ENCODE measurements at regions not wholly inside any gene's neighbourhood (a gene's known extent, or its start where the extent isn't known, plus 50 kb on each side); places are given as distances from the start of the nearest gene placed in this dataset.

GRCh38 chr22:46086577-46087335, 63.6 kb upstream of the PPARA start:
- Mint-ChIP-seq H3K36me3 (no peaks in the 10 kb centered on the region), H3K9me3 (no peaks in the 10 kb centered on the region), H3K27me3 (no peaks in the 10 kb centered on the region), H3K4me3 (no peak overlapping the region), H3K4me1 (ENCODE audit: unreplicated experiment) (peaks cover 5% of the 10 kb centered on the region), H3K27ac (no peak overlapping the region)
- TF ChIP-seq CTCF (conservative IDR thresholded peaks at IDR 0.05): no peak
- DNase-seq (ENCODE audit: extremely low spot score, unreplicated experiment): no peak

GRCh38 chr22:46087336-46087690, 63.0 kb upstream of the PPARA start:
- H3K27me3 Mint-ChIP-seq: no peaks in the 10 kb centered on the region
- H3K4me3 Mint-ChIP-seq: no peak overlapping the region
- no peaks in the 10 kb centered on the region for H3K9me3 Mint-ChIP-seq
- H3K36me3 Mint-ChIP-seq: no peaks in the 10 kb centered on the region
- peaks cover 5% of the 10 kb centered on the region for H3K4me1 Mint-ChIP-seq (ENCODE audit: unreplicated experiment)
- no peak overlapping the region for H3K27ac Mint-ChIP-seq
- TF ChIP-seq CTCF (conservative IDR thresholded peaks at IDR 0.05): no peak
- no peak for DNase-seq (ENCODE audit: extremely low spot score, unreplicated experiment)

- Mint-ChIP-seq H3K36me3 (no peaks in the 10 kb centered on the region), H3K4me1 (ENCODE audit: unreplicated experiment) (peaks cover 5% of the 10 kb centered on the region), H3K4me3 (no peak overlapping the region), H3K9me3 (no peaks in the 10 kb centered on the region), H3K27ac (no peak overlapping the region), H3K27me3 (no peaks in the 10 kb centered on the region)
- TF ChIP-seq CTCF (conservative IDR thresholded peaks at IDR 0.05): no peak
- no peak for DNase-seq (ENCODE audit: extremely low spot score, unreplicated experiment)
Observed at GRCh38 chr22:46087816-46088277, 62.5 kb upstream of the PPARA start.

GRCh38 chr22:46088541-46089311, 61.6 kb upstream of the PPARA start:
- Mint-ChIP-seq H3K4me1 (ENCODE audit: unreplicated experiment) (peaks cover 5% of the 10 kb centered on the region), H3K36me3 (no peaks in the 10 kb centered on the region), H3K9me3 (no peaks in the 10 kb centered on the region), H3K4me3 (no peak overlapping the region), H3K27me3 (no peaks in the 10 kb centered on the region), H3K27ac (no peak overlapping the region)
- no peak for DNase-seq (ENCODE audit: extremely low spot score, unreplicated experiment)
- no peak for TF ChIP-seq CTCF (conservative IDR thresholded peaks at IDR 0.05)

- Mint-ChIP-seq H3K9me3 (no peaks in the 10 kb centered on the region), H3K4me1 (ENCODE audit: unreplicated experiment) (peaks cover 5% of the 10 kb centered on the region), H3K27me3 (no peaks in the 10 kb centered on the region), H3K36me3 (no peaks in the 10 kb centered on the region), H3K27ac (no peak overlapping the region), H3K4me3 (no peak overlapping the region)
- no peak for TF ChIP-seq CTCF (conservative IDR thresholded peaks at IDR 0.05)
- no peak for DNase-seq (ENCODE audit: extremely low spot score, unreplicated experiment)
Observed at GRCh38 chr22:46089426-46090035, 60.8 kb upstream of the PPARA start.
